A673 (cell line): ENCODE measurements at regions not wholly inside any gene's neighbourhood (a gene's known extent, or its start where the extent isn't known, plus 50 kb on each side); places are given as distances from the start of the nearest gene placed in this dataset.

ENCODE experiments used
- EZH2 ChIP-seq: fragments of 200-600 bp; sonication (generic); IDR thresholded peaks from 2 replicates; pipeline ENCODE4 v1.6.1; 2017; ENCODE audit warnings: borderline replicate concordance, low read depth, mild to moderate bottlenecking, mixed read lengths, antibody characterized with exemption, low read length; ENCODE audit not compliant: poor library complexity, severe bottlenecking
- TF ChIP-seq, protein P1 (sequence below): fragments of 300-800, 200-600 bp; sonication (generic); conservative IDR thresholded peaks from 2 replicates; pipeline ENCODE4 v1.5.1; 2017; ENCODE audit warnings: low read depth, mild to moderate bottlenecking, antibody characterized with exemption, low read length, moderate library complexity, mixed read lengths

DNA sequence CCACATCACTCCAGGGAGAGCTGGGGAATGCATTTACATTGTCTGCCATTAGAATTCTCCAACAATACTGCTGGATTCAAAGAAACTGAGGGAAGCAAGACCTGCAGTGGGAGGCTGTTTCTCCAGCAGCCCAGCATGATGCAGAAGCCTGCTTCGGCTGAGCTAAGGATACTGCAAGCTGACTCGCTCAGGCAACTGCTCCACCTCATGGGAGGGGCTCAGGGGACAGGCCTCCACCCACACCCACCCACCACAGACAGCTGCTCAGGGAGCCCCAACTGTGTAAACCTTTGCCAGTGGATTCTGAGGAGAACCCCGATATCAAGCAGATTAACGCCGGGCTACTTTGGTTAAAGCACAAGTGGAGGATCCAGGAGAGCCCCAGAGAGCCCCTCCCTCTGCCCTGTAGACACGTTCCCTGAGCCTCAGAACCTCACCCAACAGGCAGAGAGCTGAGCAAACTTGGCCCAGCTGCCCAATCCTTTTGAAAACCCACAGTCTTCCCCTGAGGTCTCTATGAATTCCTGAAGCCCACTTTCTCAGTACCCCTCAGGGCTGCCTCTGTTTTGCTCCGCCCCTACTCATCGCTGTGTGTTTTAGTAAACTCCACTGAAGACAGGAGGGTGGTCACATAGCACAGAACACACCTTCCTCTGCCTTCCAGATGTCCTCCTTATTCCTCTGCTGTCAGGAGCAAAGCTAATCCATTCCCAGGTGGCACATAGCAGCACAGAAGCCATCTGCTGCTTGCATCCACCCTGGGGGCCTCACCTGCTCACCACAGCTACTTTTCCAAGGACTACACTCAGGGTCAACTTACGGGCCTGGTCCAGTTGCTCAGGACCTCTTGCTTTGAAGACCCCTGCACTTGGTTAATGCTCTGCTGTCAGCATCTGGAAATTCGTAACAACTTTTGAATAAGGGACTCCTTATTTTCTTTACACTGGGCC lies 269.0 kb downstream of the ABHD5 start:
- TF ChIP-seq, protein P1, sequence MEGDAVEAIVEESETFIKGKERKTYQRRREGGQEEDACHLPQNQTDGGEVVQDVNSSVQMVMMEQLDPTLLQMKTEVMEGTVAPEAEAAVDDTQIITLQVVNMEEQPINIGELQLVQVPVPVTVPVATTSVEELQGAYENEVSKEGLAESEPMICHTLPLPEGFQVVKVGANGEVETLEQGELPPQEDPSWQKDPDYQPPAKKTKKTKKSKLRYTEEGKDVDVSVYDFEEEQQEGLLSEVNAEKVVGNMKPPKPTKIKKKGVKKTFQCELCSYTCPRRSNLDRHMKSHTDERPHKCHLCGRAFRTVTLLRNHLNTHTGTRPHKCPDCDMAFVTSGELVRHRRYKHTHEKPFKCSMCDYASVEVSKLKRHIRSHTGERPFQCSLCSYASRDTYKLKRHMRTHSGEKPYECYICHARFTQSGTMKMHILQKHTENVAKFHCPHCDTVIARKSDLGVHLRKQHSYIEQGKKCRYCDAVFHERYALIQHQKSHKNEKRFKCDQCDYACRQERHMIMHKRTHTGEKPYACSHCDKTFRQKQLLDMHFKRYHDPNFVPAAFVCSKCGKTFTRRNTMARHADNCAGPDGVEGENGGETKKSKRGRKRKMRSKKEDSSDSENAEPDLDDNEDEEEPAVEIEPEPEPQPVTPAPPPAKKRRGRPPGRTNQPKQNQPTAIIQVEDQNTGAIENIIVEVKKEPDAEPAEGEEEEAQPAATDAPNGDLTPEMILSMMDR, result no peak
- TF ChIP-seq EZH2, result no peak
